HG02610 (cell line): ENCODE measurements at regions not wholly inside any gene's neighbourhood (a gene's known extent, or its start where the extent isn't known, plus 50 kb on each side); places are given as distances from the start of the nearest gene placed in this dataset.
"Not testable (repeated sequence)": the region's sequence is repeated elsewhere in the genome, so short reads cannot be mapped to it uniquely, and the experiment has no call there.

Experiments used
- ATAC-seq: cut with Tn5 transposase; IDR thresholded peaks from one replicate; pipeline ENCODE4 v1.9.1; 2021; ENCODE audit warnings: mild to moderate bottlenecking, moderate library complexity; ENCODE audit not compliant: unreplicated experiment

DNA sequence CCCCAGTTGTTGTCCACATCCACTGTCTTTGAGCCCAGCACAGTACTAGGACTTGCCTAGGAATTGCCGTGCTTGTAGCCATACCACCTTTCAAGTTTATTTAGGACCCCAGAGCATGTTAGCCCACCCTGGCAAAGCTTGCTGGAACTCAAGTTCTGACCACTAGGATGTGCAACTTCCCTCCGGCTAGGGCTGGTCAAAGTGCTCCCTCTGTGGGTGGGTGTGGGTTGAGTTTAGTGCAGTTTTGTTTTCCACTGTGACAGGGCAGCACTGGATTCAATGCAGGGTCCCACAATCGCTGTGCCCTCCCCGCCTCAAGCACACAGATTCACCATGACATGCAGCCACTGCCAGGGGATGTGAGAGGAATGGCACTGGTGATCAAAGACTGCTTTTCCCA lies 96.0 kb downstream of the RASGEF1B start:
- no peak for ATAC-seq

DNA sequence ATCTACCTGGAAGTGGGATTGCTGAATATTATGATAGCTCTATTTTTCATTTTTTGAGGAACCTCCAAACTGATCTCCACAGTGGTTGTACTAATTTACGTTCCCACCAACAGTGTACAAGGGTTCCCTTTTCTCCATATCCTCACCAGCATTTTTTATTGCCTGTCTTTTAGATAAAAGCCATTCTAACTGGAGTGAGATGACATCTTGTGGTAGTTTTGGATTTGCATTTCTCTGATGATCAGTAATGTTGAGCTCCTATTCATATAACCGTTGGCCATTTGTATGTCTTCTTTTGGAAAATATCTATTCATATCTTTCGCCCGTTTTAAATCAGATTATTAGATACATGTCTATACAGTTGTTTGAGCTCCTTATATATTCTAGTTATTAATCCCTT lies 101.8 kb downstream of the RASGEF1B start:
- no peak for ATAC-seq

DNA sequence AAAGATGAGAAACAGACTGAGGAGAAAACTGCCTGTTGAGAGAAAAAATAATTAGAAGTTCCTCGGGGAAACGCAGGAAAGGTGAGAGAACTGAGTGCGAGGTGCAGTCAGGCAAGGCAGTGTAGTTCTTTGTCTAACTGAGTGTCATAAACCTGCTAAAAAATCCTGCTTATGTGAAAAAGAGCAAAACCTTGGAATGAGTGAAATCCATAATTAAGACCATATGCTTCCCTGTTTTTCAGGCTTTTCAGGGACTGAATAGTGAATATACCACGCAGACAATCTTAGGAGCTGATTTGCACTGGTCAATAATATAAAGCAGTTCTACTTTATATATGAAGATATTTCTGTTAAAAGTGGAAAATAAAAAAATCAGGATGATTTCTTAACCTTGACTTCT lies 104.9 kb downstream of the RASGEF1B start:
- ATAC-seq, result no peak

DNA sequence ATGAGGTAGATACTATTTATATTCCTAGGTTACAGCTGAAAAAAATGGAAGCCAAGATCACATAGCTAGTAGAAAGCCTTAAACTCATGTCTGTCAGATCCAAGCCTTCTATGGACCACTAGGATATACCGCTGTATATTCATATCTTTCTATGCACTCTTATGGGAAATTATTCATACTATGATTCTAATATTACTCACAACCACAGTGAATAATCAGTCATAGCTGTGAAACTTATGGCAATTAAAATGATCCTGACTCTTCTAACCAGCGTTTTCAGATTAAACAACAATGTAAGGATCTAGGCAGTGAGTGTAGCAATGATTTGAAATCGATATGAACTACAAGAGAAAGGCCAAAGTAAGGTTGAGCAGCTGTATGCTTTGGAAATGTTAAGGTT lies 111.0 kb downstream of the RASGEF1B start:
- no peak for ATAC-seq

DNA sequence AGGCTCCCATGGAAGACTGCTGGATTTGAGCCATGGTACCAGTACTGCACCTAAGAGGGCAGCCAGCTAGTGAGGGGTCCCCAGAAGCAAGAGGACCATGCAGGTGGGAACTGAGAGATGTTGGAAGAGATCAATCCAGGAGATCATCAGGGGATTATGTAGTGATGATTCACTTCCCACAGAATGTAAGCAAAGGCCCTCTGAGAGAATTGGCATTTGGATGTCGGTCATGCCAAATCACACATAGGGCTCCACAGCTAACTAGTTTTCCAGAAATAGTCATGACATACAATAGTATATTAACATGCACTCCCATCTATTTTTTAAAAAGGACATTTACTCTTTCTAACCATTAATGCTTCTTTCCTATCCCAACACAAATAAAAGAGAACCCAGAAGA lies 112.5 kb downstream of the RASGEF1B start:
- ATAC-seq, result no peak

DNA sequence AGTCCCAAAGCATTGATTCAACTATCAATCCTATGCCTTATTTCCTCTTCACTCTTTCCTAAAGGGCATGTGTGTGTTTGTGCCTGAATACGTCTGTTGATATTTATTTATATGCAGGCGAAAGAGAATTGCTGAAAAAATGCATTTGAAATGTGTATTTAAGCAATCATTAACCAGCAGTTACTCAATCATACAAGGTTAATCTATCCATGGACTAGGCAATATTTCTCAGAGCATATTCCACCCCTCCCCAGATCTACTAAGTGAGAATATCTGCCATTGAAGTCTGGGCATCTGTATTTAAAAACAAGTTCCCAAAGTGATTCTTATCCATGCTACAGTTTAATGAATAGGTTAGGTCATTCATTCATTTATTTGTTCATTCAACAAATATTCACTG lies 113.6 kb downstream of the RASGEF1B start:
- ATAC-seq, result no peak

DNA sequence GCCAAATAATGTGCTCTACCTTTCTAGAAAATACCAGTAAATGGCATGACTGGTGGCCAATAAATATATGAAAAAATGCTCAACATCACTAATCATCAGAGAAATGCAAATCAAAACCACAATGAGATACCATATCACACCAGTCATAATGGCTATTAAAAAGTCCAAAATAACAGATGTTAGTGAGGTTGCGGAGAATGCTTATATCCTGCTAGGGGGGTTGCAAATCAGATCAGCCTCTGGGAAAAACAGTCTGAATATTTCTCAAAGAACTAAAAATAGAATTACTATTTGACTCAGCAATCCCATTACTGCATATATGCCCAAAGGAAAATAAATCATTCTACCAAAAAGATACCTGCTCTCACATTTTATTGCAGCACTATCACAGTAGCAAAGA lies 115.1 kb downstream of the RASGEF1B start:
- no peak for ATAC-seq

DNA sequence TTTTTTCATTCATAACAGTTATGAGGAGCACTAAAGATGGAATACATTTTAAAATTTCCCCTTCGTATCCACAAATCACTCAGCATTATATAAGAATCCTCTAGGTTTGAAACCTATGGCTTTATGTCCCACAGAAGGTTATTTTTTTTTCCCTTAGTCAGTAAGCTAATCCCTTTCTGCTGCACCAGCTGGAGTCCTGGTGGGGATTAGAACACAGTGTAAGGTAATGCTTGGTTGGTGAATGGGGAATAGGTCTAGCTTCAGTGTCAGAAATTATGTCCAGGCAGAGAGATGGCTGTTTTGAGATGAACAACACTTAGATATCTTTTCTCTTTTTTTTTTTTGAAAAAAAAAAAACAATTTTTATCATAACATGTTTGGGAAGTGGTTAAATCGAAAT lies 116.6 kb downstream of the RASGEF1B start:
- no peak for ATAC-seq

DNA sequence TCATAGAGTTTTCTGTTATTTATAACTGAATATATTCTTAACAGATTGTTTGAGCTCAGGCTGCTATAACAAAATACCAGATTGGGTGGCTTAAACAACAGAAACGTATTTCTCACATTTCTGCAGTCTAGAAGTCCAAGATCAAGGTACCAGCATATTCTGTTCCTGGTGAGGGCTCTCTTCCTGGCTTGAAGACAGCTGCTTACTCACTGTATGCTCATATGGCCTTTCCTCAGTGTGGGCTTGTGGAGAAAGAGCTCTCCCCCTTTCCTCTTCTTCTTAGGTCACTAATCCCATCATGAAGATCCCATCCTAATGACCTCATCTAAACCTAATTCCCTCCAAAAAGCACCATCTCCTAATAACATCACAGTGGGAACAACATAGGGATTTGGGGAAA lies 117.8 kb downstream of the RASGEF1B start:
- ATAC-seq, result no peak

DNA sequence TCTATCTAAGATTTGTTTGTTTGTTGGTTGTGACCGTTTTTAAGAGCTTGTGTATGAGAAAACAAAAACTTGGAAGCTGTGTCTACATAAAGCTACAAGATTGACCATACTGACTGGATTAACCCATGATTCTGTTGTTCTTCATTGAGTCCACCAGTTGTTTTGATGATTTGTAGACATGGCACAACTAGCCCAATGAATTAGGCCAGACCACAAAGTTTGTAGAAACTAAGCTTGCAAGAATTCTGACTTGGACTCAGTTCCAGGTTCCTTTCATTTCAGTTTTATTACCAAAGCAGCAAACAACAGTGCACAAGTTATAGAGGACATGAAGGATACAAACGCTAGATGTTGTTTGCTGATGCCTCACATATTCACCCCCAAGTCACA lies 119.3 kb downstream of the RASGEF1B start:
- no peak for ATAC-seq

DNA sequence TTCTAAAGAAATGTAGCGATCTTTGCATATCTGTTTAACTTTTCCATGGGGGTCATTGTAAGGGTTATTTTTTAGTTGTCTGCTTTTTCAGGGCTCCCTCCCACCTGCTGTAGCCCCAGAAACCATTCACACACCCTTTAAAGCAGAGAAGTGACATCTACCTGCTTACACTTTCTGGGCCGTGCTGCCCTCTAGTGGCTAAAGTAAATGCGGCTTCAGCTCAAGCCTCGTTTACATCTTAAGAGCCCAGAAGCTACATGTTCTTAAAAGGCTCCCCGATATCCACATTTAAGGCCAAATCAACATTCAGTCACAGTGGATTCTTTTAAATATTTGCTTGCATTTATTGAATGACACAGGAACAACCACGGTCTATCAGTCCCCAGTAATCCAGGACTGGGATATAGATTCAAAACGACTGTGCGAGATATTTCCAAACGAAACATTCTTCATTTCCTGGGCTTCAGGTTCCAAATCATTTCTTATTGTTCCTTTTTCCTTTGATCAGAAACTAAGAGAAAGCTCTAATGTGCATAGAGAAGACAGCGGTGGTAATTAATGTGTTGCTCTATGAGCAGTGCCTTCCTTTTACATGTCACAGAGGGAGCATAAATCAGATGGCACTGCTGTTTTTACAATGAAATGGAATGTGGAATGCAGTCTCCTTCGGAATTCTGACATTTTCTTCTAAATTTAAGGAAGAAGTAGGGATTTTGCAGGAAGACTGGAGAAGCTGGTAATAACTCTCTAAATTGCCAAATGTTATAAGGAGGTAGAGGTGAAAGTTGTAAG lies 119.9 kb downstream of the RASGEF1B start:
- ATAC-seq, result peak; percentile 77

DNA sequence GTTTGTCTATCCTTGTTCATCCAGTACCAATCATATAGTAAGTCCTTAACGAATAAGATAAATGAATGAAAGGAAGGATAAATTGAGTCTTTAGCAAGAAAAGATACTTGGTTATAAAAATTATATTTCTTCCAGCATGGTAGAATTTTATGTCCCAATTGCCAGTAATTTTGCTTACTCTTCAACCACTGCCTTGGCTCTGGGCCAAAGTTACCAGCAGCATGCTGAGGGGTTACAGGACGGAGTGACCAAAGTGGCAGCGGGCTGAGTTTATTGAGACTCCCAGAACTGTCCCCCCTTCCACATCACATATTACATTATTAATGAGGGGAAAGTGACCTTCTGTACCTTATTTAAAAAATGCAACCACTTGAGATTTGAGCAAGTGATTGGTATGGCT lies 121.7 kb downstream of the RASGEF1B start:
- ATAC-seq, result no peak

DNA sequence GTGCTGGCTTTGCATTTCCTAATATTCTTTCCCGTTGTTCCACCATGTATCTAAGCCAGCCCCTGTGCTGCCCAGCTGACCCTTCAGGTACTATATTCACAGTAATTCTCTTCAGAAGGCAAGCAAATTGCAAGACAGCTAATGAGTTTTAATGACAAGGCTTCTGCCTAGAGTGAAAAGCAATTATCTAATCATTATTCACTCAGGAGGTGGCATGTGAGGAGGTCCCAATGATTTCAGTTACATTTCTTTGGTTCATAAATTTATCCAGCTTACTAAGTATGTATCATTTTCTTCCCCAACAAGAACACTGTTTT lies 123.0 kb downstream of the RASGEF1B start:
- ATAC-seq, result no peak

DNA sequence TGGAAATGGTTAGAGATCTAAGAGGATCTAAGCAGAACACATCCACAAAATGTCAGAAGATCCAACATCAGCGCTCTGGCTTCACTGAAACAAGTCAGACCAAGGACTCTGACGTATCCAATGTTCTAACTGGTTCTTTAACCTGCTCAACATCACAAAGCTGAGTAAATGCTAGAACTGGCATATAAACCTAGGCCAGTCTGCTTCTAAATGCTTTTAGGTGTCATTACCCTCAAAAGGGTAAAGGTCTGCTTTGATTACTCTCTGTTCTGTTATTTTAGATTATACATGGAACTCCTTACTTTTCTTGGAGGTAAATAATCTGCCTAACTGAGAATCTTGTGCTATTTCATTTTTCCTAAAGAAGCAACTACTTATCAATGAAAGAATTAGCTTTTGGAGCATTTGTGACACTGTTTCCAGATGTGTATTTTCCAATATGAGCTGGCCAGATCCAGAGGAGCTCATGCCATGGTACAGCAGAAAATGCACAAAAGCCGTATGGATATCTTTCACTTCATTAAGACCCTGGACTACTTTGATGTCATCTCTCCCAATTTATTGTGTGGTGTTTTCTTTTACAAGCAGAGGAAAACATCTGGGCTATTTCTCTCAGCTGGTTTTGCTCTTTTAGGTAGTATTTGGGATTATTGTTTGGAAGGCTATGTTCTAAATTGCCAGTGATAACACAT lies 123.5 kb downstream of the RASGEF1B start:
- no peak for ATAC-seq

DNA sequence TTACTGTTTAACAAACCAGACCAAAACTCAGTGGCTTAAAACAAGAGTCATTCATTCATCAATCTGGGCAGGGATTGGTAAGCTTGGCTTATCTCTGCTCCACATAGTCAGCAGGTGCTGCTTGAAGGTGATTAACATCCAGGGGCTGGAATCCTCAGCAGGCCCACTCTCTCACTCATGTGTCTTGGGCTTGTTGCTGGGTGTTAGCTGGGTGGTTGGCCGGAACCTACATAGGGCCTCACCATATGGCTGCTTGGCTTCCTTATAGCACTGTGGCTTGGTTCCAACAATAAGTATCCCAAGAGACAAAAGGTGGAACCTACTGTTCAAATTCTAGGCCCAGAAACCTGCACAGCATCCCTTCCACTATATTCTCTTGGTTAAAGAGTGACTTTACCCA lies 125.0 kb downstream of the RASGEF1B start:
- ATAC-seq, result no peak

DNA sequence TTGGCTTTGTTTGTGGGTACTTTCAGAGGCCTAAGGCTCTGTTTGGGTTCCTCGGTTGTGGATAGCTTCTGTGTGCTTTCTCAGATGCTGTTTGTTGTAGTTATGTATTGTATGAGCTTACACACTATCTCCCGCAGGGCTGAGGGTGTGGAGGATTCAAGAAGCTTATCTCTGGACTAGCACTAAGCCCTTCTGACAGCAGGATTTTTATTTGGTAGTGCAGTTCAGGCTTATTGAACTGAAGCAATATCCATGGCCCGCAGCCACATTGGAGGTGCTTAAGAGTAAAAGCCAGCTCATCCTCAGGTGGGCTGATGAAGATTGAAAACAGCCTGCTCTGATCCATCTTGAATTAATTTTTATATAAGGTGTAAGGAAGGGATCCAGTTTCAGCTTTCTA lies 128.2 kb downstream of the RASGEF1B start:
- no peak for ATAC-seq

DNA sequence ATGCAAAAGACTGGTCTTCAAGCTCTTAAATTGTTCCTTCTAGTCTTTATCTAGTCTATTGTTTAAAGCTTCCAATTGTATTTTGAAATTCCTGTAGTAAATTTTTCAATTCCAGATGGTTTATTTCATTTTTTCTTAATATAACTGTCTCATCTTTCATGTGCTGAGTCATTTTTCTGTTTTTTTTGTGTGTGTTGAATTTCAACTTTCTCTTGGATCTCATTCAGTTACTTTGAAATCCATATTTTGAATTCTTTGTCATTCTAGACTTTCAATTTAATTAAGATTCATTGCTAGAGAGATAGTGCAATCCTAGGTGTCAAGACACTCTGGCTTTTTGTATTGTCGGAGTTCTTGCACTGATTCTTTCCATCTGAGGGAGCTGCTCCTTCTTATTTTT lies 128.0 kb upstream of the PRKG2 start:
- no peak for ATAC-seq

DNA sequence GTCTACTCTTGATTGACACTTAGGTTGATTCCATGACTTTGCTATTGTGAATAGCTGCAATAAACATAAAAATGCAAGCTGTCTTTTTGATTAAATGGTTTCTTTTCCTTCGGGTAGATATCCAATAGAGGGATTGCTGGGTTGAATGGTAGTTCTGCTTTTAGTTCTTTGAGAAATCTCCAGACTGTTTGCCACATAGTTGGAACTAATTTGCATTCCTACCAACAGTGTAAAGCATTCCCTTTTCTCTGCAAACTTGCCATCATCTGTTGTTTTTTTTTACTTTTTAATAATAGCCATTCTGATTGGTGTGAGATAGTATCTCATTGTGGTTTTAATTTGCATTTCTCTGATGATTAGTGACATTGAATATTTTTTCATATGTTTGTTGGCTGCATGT lies 122.2 kb upstream of the PRKG2 start:
- ATAC-seq, result no peak

DNA sequence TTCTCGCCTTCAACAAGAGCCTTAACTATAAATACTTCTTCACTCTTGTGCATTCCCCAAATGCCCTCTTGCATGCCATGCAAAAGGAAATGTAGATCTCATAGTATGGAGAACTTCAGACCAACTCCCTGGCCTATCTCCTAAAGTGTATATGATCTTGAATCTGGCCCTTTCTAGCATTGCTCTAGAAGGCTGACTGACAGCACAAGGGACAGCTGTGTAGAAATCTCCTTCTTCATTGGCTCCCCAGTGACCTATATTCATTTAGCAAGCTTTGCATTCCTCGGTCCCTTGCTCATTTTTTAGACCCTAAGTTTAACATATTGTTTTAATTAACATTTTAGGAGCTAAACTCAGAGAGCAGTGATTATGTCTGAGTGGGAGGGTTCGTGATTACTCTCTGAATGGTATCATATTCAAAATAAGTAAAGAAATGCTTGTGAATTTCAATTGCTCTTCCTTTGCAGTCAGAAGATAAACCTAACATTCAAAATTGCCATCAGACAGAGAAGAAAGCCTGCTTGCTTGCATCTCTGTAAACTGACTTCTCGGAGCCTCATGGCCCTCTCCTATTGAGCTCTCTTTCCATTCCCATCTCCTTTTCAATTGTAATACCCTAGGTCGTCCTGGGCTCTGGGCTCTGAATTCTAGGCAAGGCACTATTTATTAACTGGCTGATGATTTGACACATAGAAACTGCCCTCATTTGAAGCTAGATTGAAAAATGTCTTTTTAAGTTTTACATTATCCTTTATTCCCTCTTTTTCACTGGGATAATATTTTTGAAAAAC lies 120.3 kb upstream of the PRKG2 start:
- ATAC-seq, result no peak

DNA sequence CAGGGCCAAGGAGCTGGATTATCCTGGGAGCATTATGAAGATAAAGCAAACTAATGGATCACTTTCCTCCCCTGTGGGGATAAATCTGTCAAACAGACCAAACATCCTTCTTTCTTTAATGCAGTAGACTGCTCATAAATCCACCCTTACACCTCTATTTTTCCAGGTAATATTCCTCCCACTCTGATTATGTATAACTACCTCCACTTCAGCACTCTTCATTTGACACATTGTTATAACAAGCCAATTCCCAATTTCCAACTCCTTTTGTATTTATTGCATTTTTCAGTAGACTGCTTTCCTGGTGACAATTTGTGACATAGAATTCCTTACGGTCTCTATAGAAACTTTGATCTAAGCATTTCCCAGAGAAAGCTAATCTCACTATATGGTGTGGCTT lies 115.0 kb upstream of the PRKG2 start:
- no peak for ATAC-seq

DNA sequence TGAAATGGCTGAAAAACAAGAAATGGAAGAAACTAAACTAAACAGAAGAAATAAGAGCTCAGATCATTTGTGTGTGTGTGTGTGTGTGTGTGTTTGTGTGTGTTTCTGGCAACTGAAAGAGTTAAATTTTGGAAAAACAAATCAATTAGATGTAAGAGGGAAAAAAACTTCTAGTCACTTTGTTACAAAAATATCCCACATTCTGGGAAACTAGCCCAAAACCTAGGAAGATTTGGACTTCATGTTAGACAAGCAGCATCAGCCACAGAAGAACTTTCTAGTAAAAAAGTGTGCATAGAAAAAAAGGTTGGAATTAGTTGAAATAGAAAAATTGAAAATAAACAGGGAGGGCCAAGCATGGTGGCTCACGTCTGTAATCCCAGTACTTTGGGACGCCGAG lies 111.6 kb upstream of the PRKG2 start:
- no peak for ATAC-seq

DNA sequence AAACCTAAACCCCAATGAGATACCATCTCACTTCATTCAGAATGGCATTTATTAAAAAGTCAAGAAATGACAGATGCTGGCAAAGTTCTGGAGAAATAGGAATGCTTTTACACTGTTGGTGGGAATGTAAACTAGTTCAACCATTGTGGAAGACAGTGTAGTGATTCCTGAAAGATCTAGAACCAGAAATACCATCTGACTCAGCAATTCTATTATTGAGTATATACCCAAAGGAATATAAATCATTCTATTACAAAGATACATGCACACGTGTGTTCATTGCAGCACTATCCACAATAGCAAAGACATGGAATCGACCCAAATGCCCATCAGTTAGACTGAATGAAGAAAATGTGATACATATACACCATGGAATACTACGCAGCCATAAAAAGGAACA lies 109.6 kb upstream of the PRKG2 start:
- not testable (repeated sequence) for ATAC-seq
